Breast epithelium (tissue), 3 donors: ENCODE measurements at regions not wholly inside any gene's neighbourhood (a gene's known extent, or its start where the extent isn't known, plus 50 kb on each side); places are given as distances from the start of the nearest gene placed in this dataset.

ENCODE experiments used
- CTCF ChIP-seq, 3 donors: fragments of 450-650 bp; IDR thresholded peaks; one replicate each; pipeline ENCODE4 v1.5.1; 2016 to 2017; ENCODE audit warnings: antibody characterized with exemption in 3 of 3, mild to moderate bottlenecking in 3 of 3, moderate library complexity in 3 of 3
- POLR2A ChIP-seq: fragments of 450-650 bp; IDR thresholded peaks from one replicate; pipeline ENCODE4 v1.6.1; 2016; ENCODE audit warnings: antibody characterized with exemption, mild to moderate bottlenecking, moderate library complexity

- no peak for TF ChIP-seq CTCF (IDR thresholded peaks at IDR 0.05)
- TF ChIP-seq POLR2A: no peak
Measured at GRCh38 chr1:216855810-216856209, 132.6 kb upstream of the ESRRG start.
